GM12892 (cell line): ENCODE measurements at regions not wholly inside any gene's neighbourhood (a gene's known extent, or its start where the extent isn't known, plus 50 kb on each side); places are given as distances from the start of the nearest gene placed in this dataset.

ENCODE experiments used
- POLR2A ChIP-seq: IDR thresholded peaks from 2 replicates; pipeline ENCODE4 v1.6.1; 2011; ENCODE audit warnings: low read depth, low read length, control low read depth
- TAF1 ChIP-seq: IDR thresholded peaks from 2 replicates; pipeline ENCODE4 v1.6.1; 2011; ENCODE audit warnings: low read depth, mild to moderate bottlenecking, control low read depth, low read length, borderline replicate concordance

DNA sequence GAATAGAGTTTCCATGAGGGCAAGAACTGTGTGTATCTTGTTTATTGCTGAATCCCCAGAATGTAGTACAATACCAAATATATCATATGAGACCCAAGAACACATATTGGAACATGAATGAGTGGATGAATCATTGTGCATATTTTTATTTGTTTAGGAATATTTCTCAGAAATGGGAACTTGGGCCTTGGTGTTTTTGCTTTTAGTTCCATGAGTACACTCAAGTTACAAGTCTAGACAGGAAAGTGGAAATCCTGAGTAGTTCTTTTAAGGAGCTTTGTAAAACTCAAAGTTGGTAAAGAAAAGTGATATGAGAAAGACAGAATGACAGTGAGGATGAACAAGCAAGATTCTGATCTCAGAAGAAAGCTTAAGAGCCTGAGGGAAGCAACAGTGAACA is 647.0 kb downstream of the EFNA5 start:
- TF ChIP-seq TAF1 (no peak), POLR2A (no peak)
